H9 (cell line): ENCODE measurements at regions not wholly inside any gene's neighbourhood (a gene's known extent, or its start where the extent isn't known, plus 50 kb on each side); places are given as distances from the start of the nearest gene placed in this dataset.

Source experiments
- DNase-seq: peaks from one replicate; pipeline ENCODE4 v3.0.0-alpha.2; 2017
- H2AFZ ChIP-seq: one replicate; pipeline ENCODE4 v1.6.1; 2013; ENCODE audit warnings: mild to moderate bottlenecking, low read length, control low read depth, moderate library complexity
- H2AK5ac ChIP-seq: 2 replicates; pipeline ENCODE4 v1.6.1; 2013; ENCODE audit warnings: low read length, control low read depth, mixed read lengths; ENCODE audit not compliant: insufficient read length
- H2BK120ac ChIP-seq: one replicate; pipeline ENCODE4 v1.6.1; 2013; ENCODE audit warnings: low read depth, mild to moderate bottlenecking, low read length, control low read depth, inconsistent platforms; ENCODE audit not compliant: poor library complexity, severe bottlenecking
- H2BK12ac ChIP-seq: 2 replicates; pipeline ENCODE4 v1.6.1; 2013; ENCODE audit warnings: low read length, control low read depth, mixed read lengths, low read depth; ENCODE audit not compliant: insufficient read length
- H2BK15ac ChIP-seq: 2 replicates; pipeline ENCODE4 v1.6.1; 2013; ENCODE audit warnings: low read depth, low read length, control low read depth
- H2BK20ac ChIP-seq: one replicate; pipeline ENCODE4 v1.6.1; 2013; ENCODE audit warnings: low read depth, mild to moderate bottlenecking, low read length, control low read depth, inconsistent platforms; ENCODE audit not compliant: poor library complexity, severe bottlenecking
- H2BK5ac ChIP-seq: 2 replicates; pipeline ENCODE4 v1.6.1; 2013; ENCODE audit warnings: low read length, control low read depth, mixed read lengths; ENCODE audit not compliant: insufficient read length
- H3K14ac ChIP-seq: 2 replicates; pipeline ENCODE4 v1.6.1; 2013; ENCODE audit warnings: low read length, control low read depth; ENCODE audit not compliant: insufficient read depth
- H3K18ac ChIP-seq: 2 replicates; pipeline ENCODE4 v1.6.1; 2013; ENCODE audit warnings: low read depth, mild to moderate bottlenecking, mixed read lengths, low read length, control low read depth; ENCODE audit not compliant: insufficient read length
- H3K23ac ChIP-seq: 2 replicates; pipeline ENCODE4 v1.6.1; 2013; ENCODE audit warnings: low read length, control low read depth, mixed read lengths, low read depth; ENCODE audit not compliant: insufficient read length
- H3K23me2 ChIP-seq: 2 replicates; pipeline ENCODE4 v1.6.1; 2013; ENCODE audit warnings: low read depth, mild to moderate bottlenecking, mixed read lengths, low read length, control low read depth; ENCODE audit not compliant: insufficient read length, poor library complexity, severe bottlenecking
- H3K27ac ChIP-seq: 2 replicates; pipeline ENCODE4 v1.5.1; 2013; ENCODE audit warnings: low read length, control low read depth, mixed read lengths, low read depth; ENCODE audit not compliant: insufficient read length
- H3K27me3 ChIP-seq: 2 replicates; pipeline ENCODE4 v1.6.1; 2013; ENCODE audit warnings: low read length, control low read depth, inconsistent platforms; ENCODE audit not compliant: insufficient read depth
- H3K4ac ChIP-seq: 2 replicates; pipeline ENCODE4 v1.6.1; 2013; ENCODE audit warnings: low read depth, mild to moderate bottlenecking, control low read depth, inconsistent platforms, low read length, moderate library complexity
- H3K4me1 ChIP-seq: 2 replicates; pipeline ENCODE4 v1.6.1; 2013; ENCODE audit warnings: low read length, control low read depth, inconsistent platforms; ENCODE audit not compliant: insufficient read depth
- H3K4me2 ChIP-seq: 2 replicates; pipeline ENCODE4 v1.6.1; 2013; ENCODE audit warnings: low read length, control low read depth, mixed read lengths; ENCODE audit not compliant: insufficient read length, insufficient read depth
- H3K56ac ChIP-seq: 2 replicates; pipeline ENCODE4 v1.6.1; 2013; ENCODE audit warnings: low read depth, mild to moderate bottlenecking, mixed read lengths, low read length, control low read depth; ENCODE audit not compliant: insufficient read length
- H3K79me1 ChIP-seq: 2 replicates; pipeline ENCODE4 v1.6.1; 2013; ENCODE audit warnings: low read depth, mild to moderate bottlenecking, moderate library complexity, low read length, control low read depth, inconsistent platforms; ENCODE audit not compliant: insufficient read depth, poor library complexity, severe bottlenecking
- H3K79me2 ChIP-seq: 2 replicates; pipeline ENCODE4 v1.6.1; 2013; ENCODE audit warnings: low read length, control low read depth, inconsistent platforms; ENCODE audit not compliant: insufficient read depth
- H3K9ac ChIP-seq: 2 replicates; pipeline ENCODE4 v1.6.1; 2013; ENCODE audit warnings: low read length, control low read depth, mixed read lengths; ENCODE audit not compliant: insufficient read length; ENCODE audit errors: extremely low read depth
- H3K9me3 ChIP-seq: one replicate; pipeline ENCODE4 v1.6.1; 2013; ENCODE audit warnings: low read depth, low read length, inconsistent platforms; ENCODE audit not compliant: control insufficient read depth
- H3T11ph ChIP-seq: one replicate; pipeline ENCODE4 v1.6.1; 2013; ENCODE audit warnings: mild to moderate bottlenecking, low read length, control low read depth, inconsistent platforms
- H4K20me1 ChIP-seq: one replicate; pipeline ENCODE4 v1.6.1; 2013; ENCODE audit not compliant: control insufficient read depth, insufficient read length, insufficient read depth
- H4K5ac ChIP-seq: 2 replicates; pipeline ENCODE4 v1.6.1; 2013; ENCODE audit warnings: low read depth, mild to moderate bottlenecking, mixed read lengths, low read length, control low read depth; ENCODE audit not compliant: insufficient read length
- H4K8ac ChIP-seq: replicated peaks from 2 replicates; pipeline ENCODE4 v1.6.1; 2013; ENCODE audit warnings: low read length, control low read depth, mixed read lengths, low read depth; ENCODE audit not compliant: insufficient read length
- H4K91ac ChIP-seq: 2 replicates; pipeline ENCODE4 v1.6.1; 2013; ENCODE audit warnings: low read depth, mild to moderate bottlenecking, moderate library complexity, mixed read lengths, low read length, control low read depth; ENCODE audit not compliant: insufficient read length
- H3K27ac Mint-ChIP-seq, 3 experiments: 2 replicates in 2 of 3; 3 replicates in 1 of 3; pipeline ENCODE4 v1.8.0; 2020 to 2021; ENCODE audit warnings: mixed read lengths in 3 of 3, mild to moderate bottlenecking in 1 of 3, moderate library complexity in 1 of 3
- H3K27me3 Mint-ChIP-seq: 2 replicates; pipeline ENCODE4 v1.8.0; 2021; ENCODE audit warnings: low read depth, mild to moderate bottlenecking, moderate library complexity, mixed read lengths
- H3K36me3 Mint-ChIP-seq, 3 experiments: 2 replicates in 2 of 3; 3 replicates in 1 of 3; pipeline ENCODE4 v1.8.0; 2020 to 2021; ENCODE audit warnings: low read depth in 3 of 3, mixed read lengths in 3 of 3; ENCODE audit not compliant: insufficient read depth in 1 of 3
- H3K4me1 Mint-ChIP-seq, 2 experiments: 2 replicates each; pipeline ENCODE4 v1.8.0; 2020; ENCODE audit warnings: mixed read lengths in 2 of 2
- H3K4me3 Mint-ChIP-seq, 2 experiments: 2 replicates in 1 of 2; 3 replicates in 1 of 2; pipeline ENCODE4 v1.8.0; 2020 to 2021; ENCODE audit warnings: mild to moderate bottlenecking in 2 of 2, mixed read lengths in 2 of 2, moderate library complexity in 1 of 2
- H3K9me3 Mint-ChIP-seq, 2 experiments: 2 replicates in 1 of 2; 3 replicates in 1 of 2; pipeline ENCODE4 v1.8.0; 2020; ENCODE audit warnings: mild to moderate bottlenecking in 2 of 2, mixed read lengths in 2 of 2, moderate library complexity in 1 of 2
- WGBS: extraction: QIAGEN DNeasy Blood & Tissue Kit; methylation state at CpG from one replicate; pipeline ENCODE4 v1.1.7; 2013; ENCODE audit warnings: missing lambda C conversion rate, low lambda C conversion rate, mixed read lengths; ENCODE audit not compliant: insufficient read length; ENCODE audit errors: extremely low coverage; 5-methylcytosine and 5-hydroxymethylcytosine counted together
- TF ChIP-seq, protein P1 (sequence below): fragments of 200-600 bp; sonication (generic); conservative IDR thresholded peaks from 3 replicates; pipeline ENCODE4 v1.8.0; 2021; ENCODE audit warnings: antibody characterized with exemption, mild to moderate bottlenecking

DNA sequence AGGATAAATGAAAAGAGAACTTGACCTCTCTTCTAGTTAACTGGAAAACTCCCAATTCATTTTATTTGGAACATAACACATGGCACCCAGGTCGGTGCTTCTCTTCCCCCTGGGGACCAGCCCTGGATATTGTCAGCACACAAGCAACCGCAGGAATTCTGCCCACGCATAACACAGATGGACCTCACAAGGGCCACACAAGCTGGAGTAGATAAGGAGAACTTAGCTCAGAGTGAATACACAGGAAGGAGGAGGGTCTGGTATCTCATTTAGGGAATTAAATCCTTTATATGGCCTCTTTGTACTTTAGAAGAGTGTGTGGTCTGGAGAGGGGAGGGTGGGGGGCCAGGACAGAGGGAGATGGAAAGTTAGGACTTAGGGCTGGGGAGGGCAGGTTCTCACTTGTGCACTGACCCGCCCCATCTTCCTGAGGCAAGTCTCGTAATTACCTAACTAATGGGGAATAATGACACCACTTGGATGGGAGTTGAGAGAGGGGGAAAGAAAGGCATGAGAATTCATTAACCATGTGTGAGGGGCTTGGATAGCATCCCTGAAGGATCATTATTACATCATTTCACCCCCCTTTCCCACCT, 341.2 kb upstream of the WWC1 start:
- no peak overlapping the region for H3K27ac ChIP-seq
- peaks cover 2 to 3% of the 10 kb centered on the region in 2 experiments; a peak in 2 of 5 replicates for H3K9me3 Mint-ChIP-seq

More for the DNA sequence above, 341.2 kb upstream of the WWC1 start:
- Mint-ChIP-seq H3K4me1 (peaks cover 33 to 44% of the 10 kb centered on the region in 2 experiments), H3K27ac (no peak overlapping the region), H3K4me3 (no peak overlapping the region; a peak in 2 of 5 replicates), H3K36me3 (peaks cover 0 to 3% (median 2%) of the 10 kb centered on the region in 3 experiments; a peak in 2 of 7 replicates), H3K27me3 (no peaks in the 10 kb centered on the region)
- H3K23ac ChIP-seq = no peak overlapping the region
- no peak overlapping the region for H2BK120ac ChIP-seq
- no peak for DNase-seq
- H4K20me1 ChIP-seq = no peaks in the 10 kb centered on the region
- H3K27me3 ChIP-seq = no peaks in the 10 kb centered on the region
- no peak overlapping the region for H4K5ac ChIP-seq
- H3K79me1 ChIP-seq = no peaks in the 10 kb centered on the region
- TF ChIP-seq, protein P1, sequence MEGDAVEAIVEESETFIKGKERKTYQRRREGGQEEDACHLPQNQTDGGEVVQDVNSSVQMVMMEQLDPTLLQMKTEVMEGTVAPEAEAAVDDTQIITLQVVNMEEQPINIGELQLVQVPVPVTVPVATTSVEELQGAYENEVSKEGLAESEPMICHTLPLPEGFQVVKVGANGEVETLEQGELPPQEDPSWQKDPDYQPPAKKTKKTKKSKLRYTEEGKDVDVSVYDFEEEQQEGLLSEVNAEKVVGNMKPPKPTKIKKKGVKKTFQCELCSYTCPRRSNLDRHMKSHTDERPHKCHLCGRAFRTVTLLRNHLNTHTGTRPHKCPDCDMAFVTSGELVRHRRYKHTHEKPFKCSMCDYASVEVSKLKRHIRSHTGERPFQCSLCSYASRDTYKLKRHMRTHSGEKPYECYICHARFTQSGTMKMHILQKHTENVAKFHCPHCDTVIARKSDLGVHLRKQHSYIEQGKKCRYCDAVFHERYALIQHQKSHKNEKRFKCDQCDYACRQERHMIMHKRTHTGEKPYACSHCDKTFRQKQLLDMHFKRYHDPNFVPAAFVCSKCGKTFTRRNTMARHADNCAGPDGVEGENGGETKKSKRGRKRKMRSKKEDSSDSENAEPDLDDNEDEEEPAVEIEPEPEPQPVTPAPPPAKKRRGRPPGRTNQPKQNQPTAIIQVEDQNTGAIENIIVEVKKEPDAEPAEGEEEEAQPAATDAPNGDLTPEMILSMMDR = no peak
- no peak overlapping the region for H2BK15ac ChIP-seq
- no CpG with 5 or more reads among the region's 5 CpGs for WGBS
- no peak overlapping the region for H3K56ac ChIP-seq
- no peak overlapping the region for H2BK20ac ChIP-seq
- H3K9me3 ChIP-seq = no peaks in the 10 kb centered on the region
- no peak overlapping the region for H2BK5ac ChIP-seq
- H3K4me1 ChIP-seq = no peaks in the 10 kb centered on the region; the same call in 1 of the 2 replicates
- no peak overlapping the region for H4K91ac ChIP-seq
- no peak overlapping the region for H4K8ac ChIP-seq
- no peak overlapping the region for H2AFZ ChIP-seq
- no peaks in the 10 kb centered on the region for H3K79me2 ChIP-seq
- H3K23me2 ChIP-seq = no peaks in the 10 kb centered on the region
- H2AK5ac ChIP-seq = no peak overlapping the region
- no peak overlapping the region for H3K14ac ChIP-seq
- no peak overlapping the region for H3K9ac ChIP-seq
- H3T11ph ChIP-seq = no peak overlapping the region
- no peak overlapping the region for H2BK12ac ChIP-seq
- H3K18ac ChIP-seq = no peak overlapping the region
- H3K4me2 ChIP-seq = no peak overlapping the region
- no peak overlapping the region for H3K4ac ChIP-seq
